Right lobe of liver (tissue), 4 donors: ENCODE measurements at regions not wholly inside any gene's neighbourhood (a gene's known extent, or its start where the extent isn't known, plus 50 kb on each side); places are given as distances from the start of the nearest gene placed in this dataset.

Experiments
- POLR2A ChIP-seq: fragments of 450-650 bp; IDR thresholded peaks from one replicate; pipeline ENCODE4 v1.6.1; 2017; ENCODE audit warnings: antibody characterized with exemption, mild to moderate bottlenecking
- TF ChIP-seq, protein P1 (sequence below), 4 donors: fragments of 200-600 bp in 3 of 4; fragments of 450-650 bp in 1 of 4; IDR thresholded peaks; one replicate each; pipeline versions ENCODE4 v1.5.1 to v1.8.0; 2016 to 2022; ENCODE audit warnings: antibody characterized with exemption in 4 of 4, mild to moderate bottlenecking in 2 of 4
- donor health status: DM: no; HTN: no; CAD: no.
- donor health status: DM: no; HTN: no; CAD: no.
- donor health status: DM: no; HTN: yes; CAD: no.

GRCh38 chr5:67954351-67954750, 261.2 kb upstream of the PIK3R1 start:
- TF ChIP-seq, protein P1, sequence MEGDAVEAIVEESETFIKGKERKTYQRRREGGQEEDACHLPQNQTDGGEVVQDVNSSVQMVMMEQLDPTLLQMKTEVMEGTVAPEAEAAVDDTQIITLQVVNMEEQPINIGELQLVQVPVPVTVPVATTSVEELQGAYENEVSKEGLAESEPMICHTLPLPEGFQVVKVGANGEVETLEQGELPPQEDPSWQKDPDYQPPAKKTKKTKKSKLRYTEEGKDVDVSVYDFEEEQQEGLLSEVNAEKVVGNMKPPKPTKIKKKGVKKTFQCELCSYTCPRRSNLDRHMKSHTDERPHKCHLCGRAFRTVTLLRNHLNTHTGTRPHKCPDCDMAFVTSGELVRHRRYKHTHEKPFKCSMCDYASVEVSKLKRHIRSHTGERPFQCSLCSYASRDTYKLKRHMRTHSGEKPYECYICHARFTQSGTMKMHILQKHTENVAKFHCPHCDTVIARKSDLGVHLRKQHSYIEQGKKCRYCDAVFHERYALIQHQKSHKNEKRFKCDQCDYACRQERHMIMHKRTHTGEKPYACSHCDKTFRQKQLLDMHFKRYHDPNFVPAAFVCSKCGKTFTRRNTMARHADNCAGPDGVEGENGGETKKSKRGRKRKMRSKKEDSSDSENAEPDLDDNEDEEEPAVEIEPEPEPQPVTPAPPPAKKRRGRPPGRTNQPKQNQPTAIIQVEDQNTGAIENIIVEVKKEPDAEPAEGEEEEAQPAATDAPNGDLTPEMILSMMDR (IDR thresholded peaks at IDR 0.05), result no peak
- TF ChIP-seq POLR2A, result no peak
